Spleen (tissue), 11 donors: ENCODE measurements at regions not wholly inside any gene's neighbourhood (a gene's known extent, or its start where the extent isn't known, plus 50 kb on each side); places are given as distances from the start of the nearest gene placed in this dataset.

Source experiments
- DNase-seq: peaks from one replicate; pipeline ENCODE4 v3.0.0-alpha.2; 2020
- H3K27ac ChIP-seq, 8 donors: fragments of 200-600 bp; sonication (generic) in 7 of 8; 1 replicate in 4 of 8; 2 replicates in 4 of 8; pipeline versions ENCODE4 v1.5.0 to v1.8.0; 2016 to 2021; ENCODE audit warnings: inconsistent platforms in 4 of 8, mild to moderate bottlenecking in 4 of 8, moderate library complexity in 1 of 8
- H3K27me3 ChIP-seq, 7 donors: fragments of 200-600 bp; sonication (generic) in 6 of 7; replicated peaks in 1 of 7; 1 replicate in 4 of 7; 2 replicates in 3 of 7; pipeline versions ENCODE4 v1.5.0 to v1.8.0; 2016 to 2021; ENCODE audit warnings: inconsistent platforms in 3 of 7, mild to moderate bottlenecking in 1 of 7
- H3K36me3 ChIP-seq, 6 donors: fragments of 200-600 bp; sonication (generic) in 5 of 6; 1 replicate in 4 of 6; 2 replicates in 2 of 6; pipeline versions ENCODE4 v1.5.0 to v1.8.0; 2016 to 2021; ENCODE audit warnings: inconsistent platforms in 2 of 6
- H3K4me1 ChIP-seq, 6 donors: fragments of 200-600 bp; sonication (generic) in 5 of 6; 1 replicate in 3 of 6; 2 replicates in 3 of 6; pipeline versions ENCODE4 v1.5.0 to v1.8.0; 2016 to 2021; ENCODE audit warnings: inconsistent platforms in 3 of 6
- H3K4me3 ChIP-seq, 8 donors: fragments of 200-600 bp; sonication (generic) in 7 of 8; 1 replicate in 4 of 8; 2 replicates in 4 of 8; pipeline versions ENCODE4 v1.5.0 to v1.8.0; 2016 to 2021; ENCODE audit warnings: inconsistent platforms in 4 of 8, mild to moderate bottlenecking in 4 of 8, moderate library complexity in 2 of 8
- H3K9me3 ChIP-seq, 8 donors: fragments of 200-600 bp; sonication (generic) in 7 of 8; 1 replicate in 4 of 8; 2 replicates in 4 of 8; pipeline versions ENCODE4 v1.5.0 to v1.8.0; 2016 to 2021; ENCODE audit warnings: inconsistent platforms in 4 of 8
- CTCF ChIP-seq, 11 experiments: fragments of 200-600 bp in 7 of 11; fragments of 450-650 bp in 4 of 11; sonication (generic) in 4 of 11; IDR thresholded peaks in 8 of 11; conservative IDR thresholded peaks in 3 of 11; 1 replicate in 7 of 11; 2 replicates in 4 of 11; pipeline versions ENCODE4 v1.4.0 to v1.8.0; 2016 to 2021; ENCODE audit warnings: antibody characterized with exemption in 11 of 11, inconsistent platforms in 4 of 11, mild to moderate bottlenecking in 1 of 11
- POLR2A ChIP-seq, 3 donors: fragments of 450-650 bp; IDR thresholded peaks; one replicate each; pipeline ENCODE4 v1.5.1; 2017; ENCODE audit warnings: antibody characterized with exemption in 3 of 3, mild to moderate bottlenecking in 1 of 3
- POLR2AphosphoS5 ChIP-seq, 3 donors: sonication (generic); formaldehyde crosslinking; IDR thresholded peaks; one replicate each; pipeline ENCODE4 v1.5.1; 2017; ENCODE audit warnings: antibody characterized with exemption in 3 of 3
- WGBS, 5 donors: extraction: QIAGEN DNeasy Blood & Tissue Kit in 3 of 5; methylation state at CpG; one replicate each; pipeline versions ENCODE4 v1.1.5 to v1.1.7; 2013 to 2018; 5-methylcytosine and 5-hydroxymethylcytosine counted together
- intact Hi-C: fragments of 100-400 bp; cut with DNase I; formaldehyde crosslinking; loops from one replicate; pipeline ENCODE4 v1.15.0; 2023; ENCODE audit warnings: low total_unique reads
- donor health status: healthy with polysubstance abuse.
- donor health status: DM: no; HTN: no; CAD: no; lungs with moderate emphysema.
- donor health status: DM: no; HTN: no; CAD: no.
- donor health status: Bipolar disorder and iron deficiency.
- donor health status: healthy.
- donor health status: DM: no; HTN: no; CAD: no.
- donor health status: DM: yes; HTN: yes; CAD: no.

DNA sequence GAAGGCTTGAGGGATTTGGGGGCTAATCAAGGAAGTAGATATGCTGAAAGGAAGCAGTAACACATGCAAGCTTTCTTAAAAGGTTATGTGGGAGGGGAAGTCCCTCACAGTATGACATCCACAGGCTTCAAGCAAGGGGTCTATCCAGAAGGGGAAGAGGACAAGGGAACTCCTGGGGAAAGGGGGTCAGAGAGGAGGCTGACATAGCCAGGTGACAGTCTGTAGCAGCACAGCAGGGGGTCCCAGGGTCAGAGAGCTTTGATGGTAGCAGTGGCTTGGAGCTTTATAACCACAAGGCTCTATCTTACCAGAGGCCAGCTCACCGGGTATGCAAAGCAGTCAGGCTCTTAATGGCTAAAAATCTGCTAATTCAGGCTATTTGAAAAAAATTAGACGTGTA lies 150.6 kb upstream of the NSMCE3 start:
- Histone ChIP-seq H3K4me1 (no peaks in the 10 kb centered on the region), H3K27me3 (no peaks in the 10 kb centered on the region), H3K9me3 (peaks cover 0 to 17% (median 7%) of the 10 kb centered on the region in 8 donors), H3K27ac (no peak overlapping the region), H3K36me3 (no peaks in the 10 kb centered on the region), H3K4me3 (no peak overlapping the region)
- TF ChIP-seq POLR2AphosphoS5 (IDR thresholded peaks at IDR 0.05) (no peak), POLR2A (IDR thresholded peaks at IDR 0.05) (no peak), CTCF (IDR thresholded peaks at IDR 0.05 in 8 of 11, conservative IDR thresholded peaks at IDR 0.05 in 3 of 11) (no peak)
- no peak for DNase-seq
- intact Hi-C loops: no loop called here
- 69 to 88% (median 76%) methylated on average over 2 of the region's 2 CpGs for WGBS, 5 donors

DNA sequence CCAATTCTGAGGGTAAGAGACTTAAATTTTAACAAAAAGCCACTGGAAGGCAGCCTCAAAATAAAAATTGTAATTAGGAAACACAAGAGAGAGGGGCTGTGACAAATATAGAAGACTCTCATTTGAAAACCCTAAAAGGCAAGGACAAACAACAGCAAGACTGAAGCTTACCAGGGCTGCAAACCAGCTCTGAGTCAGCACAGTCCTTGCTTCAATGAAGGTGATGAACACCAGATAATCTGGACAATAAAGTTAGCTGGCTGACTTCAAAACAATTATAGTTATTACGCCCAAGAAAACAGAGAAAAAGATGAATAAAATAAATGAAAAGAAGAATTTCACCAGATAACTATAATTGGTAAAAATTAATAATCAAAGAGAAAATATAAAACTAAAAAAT lies 149.3 kb upstream of the NSMCE3 start:
- TF ChIP-seq CTCF (IDR thresholded peaks at IDR 0.05 in 8 of 11, conservative IDR thresholded peaks at IDR 0.05 in 3 of 11) (no peak), POLR2A (IDR thresholded peaks at IDR 0.05) (no peak), POLR2AphosphoS5 (IDR thresholded peaks at IDR 0.05) (no peak)

DNA sequence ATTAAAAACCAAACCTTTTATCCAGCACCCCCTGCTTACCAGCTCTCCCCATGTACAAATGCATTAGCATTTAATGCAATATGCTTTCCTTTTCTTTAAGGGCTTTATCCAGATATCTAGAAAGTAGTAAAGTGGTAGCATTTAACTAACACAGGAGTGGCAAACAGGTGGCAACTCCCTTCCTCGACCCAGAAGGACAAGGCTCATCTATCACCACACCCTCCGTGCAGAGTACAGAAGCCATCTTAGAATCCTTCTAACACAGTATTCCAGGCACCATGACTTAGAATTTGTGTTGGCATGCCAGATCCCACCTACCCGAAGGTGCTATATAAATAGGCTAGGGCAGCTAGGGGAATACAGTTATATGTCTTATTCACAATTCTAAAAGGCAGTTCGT lies 148.6 kb upstream of the NSMCE3 start:
- 81 to 90% (median 85%) methylated on average over 4 of the region's 4 CpGs for WGBS, 5 donors
- intact Hi-C loops: no loop called here

More for the DNA sequence above, 149.3 kb upstream of the NSMCE3 start:
- intact Hi-C loops: no loop called here
- Histone ChIP-seq H3K27me3 (no peaks in the 10 kb centered on the region), H3K4me3 (no peak overlapping the region), H3K36me3 (no peaks in the 10 kb centered on the region), H3K4me1 (no peaks in the 10 kb centered on the region), H3K27ac (no peak overlapping the region), H3K9me3 (peaks cover 0 to 12% (median 5%) of the 10 kb centered on the region in 8 donors)
- DNase-seq: no peak
- 82 to 100% (median 90%) methylated on average over 1 of the region's 1 CpG for WGBS, 5 donors

DNA sequence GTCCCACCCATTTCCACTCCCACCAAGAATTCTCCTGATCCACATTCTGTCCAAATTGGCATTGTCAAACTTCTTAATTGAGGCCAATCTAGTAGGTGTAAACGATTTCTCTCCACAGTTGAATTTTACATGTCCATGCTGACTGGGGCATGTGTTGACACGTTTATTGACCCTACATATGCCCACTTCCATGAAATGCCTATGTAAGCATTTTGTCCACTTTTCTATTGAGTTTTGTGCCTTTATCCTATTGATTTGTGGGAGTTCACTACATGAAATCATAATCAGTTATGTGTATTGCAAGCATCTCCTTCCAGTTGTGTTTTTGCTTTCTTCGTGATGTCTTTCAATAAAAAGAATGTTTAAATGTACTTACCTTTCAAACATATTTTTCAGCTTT lies 141.7 kb upstream of the NSMCE3 start:
- H3K4me1 ChIP-seq: no peaks in the 10 kb centered on the region
- H3K36me3 ChIP-seq: no peaks in the 10 kb centered on the region
- no peak for TF ChIP-seq CTCF (IDR thresholded peaks at IDR 0.05 in 8 of 11, conservative IDR thresholded peaks at IDR 0.05 in 3 of 11)
- no peak for TF ChIP-seq POLR2A (IDR thresholded peaks at IDR 0.05)
- no peak for TF ChIP-seq POLR2AphosphoS5 (IDR thresholded peaks at IDR 0.05)
- no peak overlapping the region for H3K27ac ChIP-seq
- intact Hi-C loops: no loop called here
- H3K9me3 ChIP-seq: no peaks in the 10 kb centered on the region
- WGBS, 5 donors: 79 to 91% (median 84%) methylated on average over 3 of the region's 3 CpGs
- H3K4me3 ChIP-seq: no peak overlapping the region
- no peak for DNase-seq
- H3K27me3 ChIP-seq: no peaks in the 10 kb centered on the region

More for the DNA sequence above, 148.6 kb upstream of the NSMCE3 start:
- Histone ChIP-seq H3K9me3 (peaks cover 0 to 12% (median 5%) of the 10 kb centered on the region in 8 donors), H3K36me3 (no peaks in the 10 kb centered on the region), H3K4me1 (no peaks in the 10 kb centered on the region), H3K4me3 (no peak overlapping the region), H3K27me3 (no peaks in the 10 kb centered on the region), H3K27ac (no peak overlapping the region)
- no peak for DNase-seq
- TF ChIP-seq CTCF (IDR thresholded peaks at IDR 0.05 in 8 of 11, conservative IDR thresholded peaks at IDR 0.05 in 3 of 11) (no peak), POLR2AphosphoS5 (IDR thresholded peaks at IDR 0.05) (no peak), POLR2A (IDR thresholded peaks at IDR 0.05) (no peak)
